COLO668 (cell line): ENCODE measurements at regions not wholly inside any gene's neighbourhood (a gene's known extent, or its start where the extent isn't known, plus 50 kb on each side); places are given as distances from the start of the nearest gene placed in this dataset.

Experiments used
- DNase-seq: peaks from one replicate; lab custom pipeline; 2025; ENCODE audit not compliant: unreplicated experiment; lab: John Stamatoyannopoulos, UW

GRCh38 chr2:129707800-129708199 is 271.7 kb upstream of the RAB6C start:
- DNase-seq, result no peak

- DNase-seq, result no peak
Observed at GRCh38 chr2:129708221-129708967, 271.1 kb upstream of the RAB6C start.

GRCh38 chr2:129709001-129709955 is 270.2 kb upstream of the RAB6C start:
- no peak for DNase-seq

GRCh38 chr2:129709956-129710598 is 269.4 kb upstream of the RAB6C start:
- no peak for DNase-seq

GRCh38 chr2:129710670-129711495 is 268.6 kb upstream of the RAB6C start:
- no peak for DNase-seq

- DNase-seq, result no peak
Observed at GRCh38 chr2:129711816-129712675, 267.4 kb upstream of the RAB6C start.

GRCh38 chr2:129712676-129712985 is 266.8 kb upstream of the RAB6C start:
- no peak for DNase-seq

- no peak for DNase-seq
Observed at GRCh38 chr2:129713337-129713736, 266.1 kb upstream of the RAB6C start.

- DNase-seq, result no peak
Observed at GRCh38 chr2:129716781-129717559, 262.5 kb upstream of the RAB6C start.

- no peak for DNase-seq
Observed at GRCh38 chr2:129717560-129718130, 261.8 kb upstream of the RAB6C start.

- DNase-seq, result no peak
Observed at GRCh38 chr2:129719335-129719734, 260.1 kb upstream of the RAB6C start.

- DNase-seq, result no peak
Observed at GRCh38 chr2:129720360-129720759, 259.1 kb upstream of the RAB6C start.

- no peak for DNase-seq
Observed at GRCh38 chr2:129720761-129721160, 258.7 kb upstream of the RAB6C start.

- DNase-seq, result no peak
Observed at GRCh38 chr2:129721236-129721635, 258.2 kb upstream of the RAB6C start.

- DNase-seq, result no peak
Observed at GRCh38 chr2:129721846-129722245, 257.6 kb upstream of the RAB6C start.

GRCh38 chr2:129722306-129723019 is 257.0 kb upstream of the RAB6C start:
- no peak for DNase-seq

GRCh38 chr2:129723277-129724020 is 256.0 kb upstream of the RAB6C start:
- DNase-seq, result no peak
